IPS-NIHi7 (cell line): ENCODE measurements at regions not wholly inside any gene's neighbourhood (a gene's known extent, or its start where the extent isn't known, plus 50 kb on each side); places are given as distances from the start of the nearest gene placed in this dataset.

Source experiments
- DNase-seq: peaks from one replicate; pipeline ENCODE4 v3.0.0; 2012; ENCODE audit warnings: mixed read lengths; ENCODE audit errors: extremely low spot score

DNA sequence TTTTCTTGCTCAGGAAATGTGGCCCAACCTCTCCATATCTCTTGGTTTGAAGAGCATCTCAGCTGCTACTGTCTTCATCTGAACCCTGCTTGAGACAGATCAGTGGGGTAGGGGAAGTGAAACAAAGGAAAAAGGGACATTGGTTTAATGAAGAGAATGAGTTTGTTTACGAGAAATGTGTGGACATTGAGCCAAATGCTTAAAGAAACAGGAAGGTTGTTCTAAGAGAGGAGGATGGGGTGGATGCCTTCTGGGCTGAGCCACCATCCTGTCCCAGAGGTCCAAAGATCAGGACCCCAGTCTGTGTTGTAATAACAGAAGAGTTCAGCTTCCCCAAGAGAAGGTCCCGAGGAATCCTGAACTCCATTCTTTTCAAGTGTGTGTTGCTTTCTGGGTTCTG, 369.7 kb downstream of the INSC start:
- DNase-seq = no peak

DNA sequence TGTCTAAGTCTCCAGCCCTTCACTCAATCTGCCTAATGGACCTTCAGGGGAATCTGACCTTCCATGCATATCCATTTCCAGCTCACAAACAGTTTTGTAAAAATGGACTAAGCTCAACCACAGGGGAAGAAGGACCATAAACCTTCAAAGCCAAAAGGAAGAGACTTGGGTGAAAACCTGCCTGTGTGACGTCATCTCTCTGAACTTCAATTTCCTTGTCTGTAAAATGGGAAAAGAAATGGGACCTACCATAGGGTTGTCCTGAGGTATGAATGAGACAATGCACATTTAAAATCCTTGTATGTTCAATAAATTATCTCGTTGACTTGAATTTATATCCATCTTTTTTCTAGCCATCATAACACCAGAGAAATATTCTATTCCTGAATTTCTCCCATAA, 370.7 kb downstream of the INSC start:
- DNase-seq = no peak

DNA sequence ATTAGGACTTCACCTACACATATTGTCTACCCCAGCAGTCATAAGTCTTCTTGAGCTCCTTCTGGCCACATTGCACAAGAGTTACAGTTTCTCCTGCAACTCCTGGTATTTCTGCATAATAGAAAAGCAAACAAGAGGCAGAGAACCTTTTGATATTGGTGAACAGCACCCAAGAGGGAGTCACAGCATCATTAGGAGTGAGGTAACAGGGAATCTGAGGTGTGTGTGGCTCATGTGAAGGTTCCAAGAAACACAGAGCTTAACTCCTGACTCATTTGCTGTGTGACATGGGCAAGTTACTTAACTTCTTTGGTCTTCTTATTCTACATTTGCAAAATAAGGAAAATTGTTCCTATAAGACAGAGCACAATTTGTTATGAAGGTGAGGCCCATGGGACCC, 374.6 kb downstream of the INSC start:
- DNase-seq = no peak

DNA sequence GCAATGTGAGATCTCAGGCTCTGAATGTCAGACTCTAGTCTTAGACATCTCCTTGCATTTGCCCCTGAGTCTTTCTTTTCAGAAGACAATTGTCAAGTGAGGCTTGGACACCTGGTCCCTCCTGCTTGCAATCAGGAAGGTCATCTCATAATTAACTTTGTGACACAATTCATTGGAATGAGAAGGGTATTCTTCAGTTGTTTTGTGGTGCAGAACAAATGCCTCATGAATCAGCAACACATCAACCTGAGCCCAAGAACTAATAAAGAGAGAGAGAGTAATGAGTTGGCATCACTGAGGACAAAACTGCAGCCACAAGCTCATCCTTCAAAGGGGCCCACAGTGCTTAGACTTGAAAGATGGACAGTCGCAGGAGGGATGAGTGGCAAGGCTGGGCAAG, 375.8 kb downstream of the INSC start:
- DNase-seq = no peak

DNA sequence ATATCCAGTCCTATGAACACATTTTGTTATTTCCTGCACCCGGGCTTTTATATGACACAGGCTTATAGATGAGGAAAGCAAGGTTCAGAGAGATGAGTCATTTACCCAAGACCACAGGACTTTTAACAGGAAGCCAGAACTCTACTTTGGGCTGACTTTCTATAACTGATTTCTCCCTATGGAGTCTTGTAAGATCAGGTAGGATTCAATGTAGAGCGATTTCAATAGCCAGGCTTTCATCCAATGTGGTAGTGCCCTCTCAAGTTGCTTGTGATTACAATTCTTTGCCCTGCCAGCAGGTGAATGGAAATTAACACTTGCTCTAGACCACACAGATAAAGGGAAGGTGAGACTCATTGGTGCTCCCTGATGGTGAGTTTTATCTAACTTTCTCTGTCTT, 378.3 kb downstream of the INSC start:
- DNase-seq = peak; percentile 32

DNA sequence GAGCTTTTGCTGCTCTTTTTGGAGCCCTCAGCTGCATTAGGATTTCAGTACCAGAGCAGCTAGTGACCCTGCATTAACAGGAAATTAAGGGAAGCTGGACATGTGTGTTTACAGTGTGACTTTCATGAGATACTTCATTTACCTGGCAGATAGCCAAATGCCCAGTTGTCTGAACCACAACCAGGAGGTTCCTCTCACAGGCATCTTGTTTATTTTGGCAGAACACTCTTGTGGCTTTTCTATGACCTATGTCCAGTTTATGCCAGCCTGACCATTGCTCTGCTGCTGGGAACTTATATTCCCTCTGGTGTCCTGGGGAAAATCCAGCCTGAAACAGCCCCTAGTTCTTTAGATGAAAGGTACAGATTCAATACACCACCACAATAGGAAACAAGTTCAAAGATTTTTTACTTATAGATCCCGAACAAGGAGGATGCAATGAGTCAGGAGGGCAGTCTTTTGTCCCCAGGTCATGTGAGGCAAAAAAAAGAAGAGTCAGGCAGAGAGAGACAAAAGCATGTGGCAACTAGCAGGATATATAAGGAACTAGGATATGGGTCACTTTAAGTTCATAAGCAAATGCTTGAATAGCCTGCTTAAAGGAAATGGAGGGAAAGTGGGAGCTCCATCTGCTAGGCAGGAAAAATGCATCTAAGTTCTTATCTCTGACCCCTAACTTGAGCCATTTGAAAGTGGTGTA, 379.3 kb downstream of the INSC start:
- no peak for DNase-seq

DNA sequence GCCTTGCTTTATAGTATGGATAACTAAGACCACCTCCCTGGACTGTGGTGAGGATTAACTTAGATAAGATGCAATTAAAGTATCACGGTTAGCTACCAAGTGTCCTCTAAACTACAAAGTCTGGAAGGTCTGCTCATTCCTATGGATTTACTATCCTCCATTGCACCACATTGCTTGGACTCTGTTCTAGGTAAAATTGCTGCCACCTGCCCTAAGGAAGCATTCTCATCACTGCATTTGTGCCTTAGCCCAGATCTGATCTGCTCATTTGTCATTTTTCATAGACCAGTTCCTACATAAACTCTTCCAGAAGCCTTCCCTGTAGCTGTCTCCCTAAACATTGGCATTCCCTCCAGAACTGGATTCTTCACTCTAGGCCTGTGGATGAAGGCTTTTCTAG, 380.0 kb downstream of the INSC start:
- DNase-seq = no peak

DNA sequence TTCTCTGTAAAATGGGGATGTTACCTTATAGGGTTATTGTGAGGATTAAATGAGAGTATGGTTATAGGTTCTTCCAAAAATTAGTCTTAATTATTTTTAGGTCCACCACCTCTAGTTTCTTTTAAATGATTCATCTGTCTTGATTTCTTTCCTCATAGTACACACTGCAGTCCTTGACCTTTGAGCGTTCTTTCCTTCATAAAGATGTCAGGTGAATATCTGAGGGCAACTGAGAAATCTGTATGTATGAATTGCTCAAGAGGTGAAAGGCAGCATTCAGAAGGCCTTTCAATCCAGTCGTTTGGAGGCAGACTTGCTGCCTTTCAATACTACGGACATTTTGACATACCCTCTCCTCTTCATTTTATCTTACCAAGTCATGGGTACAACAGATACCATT, 380.7 kb downstream of the INSC start:
- DNase-seq = no peak

DNA sequence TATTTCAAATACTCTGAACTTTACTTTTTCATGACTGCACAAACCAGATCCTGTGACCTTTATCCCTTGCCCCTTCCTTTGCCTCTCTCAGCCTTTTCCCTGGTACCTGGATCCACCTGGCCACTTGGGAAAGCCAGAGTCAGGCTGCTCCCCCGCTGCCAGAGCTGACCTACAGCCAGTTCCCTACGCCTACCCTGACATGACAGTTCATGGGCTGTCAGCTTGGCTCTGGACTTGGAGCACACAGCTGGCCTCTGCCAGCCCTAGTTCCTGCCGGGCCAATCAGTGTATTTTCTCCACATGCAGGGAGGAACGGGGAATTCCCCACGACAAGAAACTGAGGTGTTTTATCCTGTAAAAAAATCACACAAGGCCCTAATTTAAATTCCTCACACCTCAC, 382.6 kb downstream of the INSC start:
- peak; percentile 25 for DNase-seq

DNA sequence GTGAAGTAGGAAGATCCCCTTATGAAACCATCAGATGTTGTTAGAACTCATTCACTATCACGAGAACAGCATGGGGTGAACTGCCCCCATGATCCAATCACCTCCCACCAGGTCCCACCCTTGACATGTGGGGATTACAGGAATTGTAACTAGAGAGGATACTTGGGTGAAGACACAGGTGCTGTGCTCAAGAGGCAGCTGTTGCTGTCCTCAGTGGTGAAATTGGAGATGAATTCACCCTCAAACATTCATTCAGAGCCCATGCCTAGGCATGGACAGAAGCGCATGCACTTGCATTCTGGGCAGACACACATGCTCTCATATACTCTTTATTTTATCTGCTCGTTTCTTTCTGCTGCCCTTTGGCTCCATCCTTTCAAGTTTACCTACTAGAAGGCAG, 385.0 kb downstream of the INSC start:
- DNase-seq = no peak

DNA sequence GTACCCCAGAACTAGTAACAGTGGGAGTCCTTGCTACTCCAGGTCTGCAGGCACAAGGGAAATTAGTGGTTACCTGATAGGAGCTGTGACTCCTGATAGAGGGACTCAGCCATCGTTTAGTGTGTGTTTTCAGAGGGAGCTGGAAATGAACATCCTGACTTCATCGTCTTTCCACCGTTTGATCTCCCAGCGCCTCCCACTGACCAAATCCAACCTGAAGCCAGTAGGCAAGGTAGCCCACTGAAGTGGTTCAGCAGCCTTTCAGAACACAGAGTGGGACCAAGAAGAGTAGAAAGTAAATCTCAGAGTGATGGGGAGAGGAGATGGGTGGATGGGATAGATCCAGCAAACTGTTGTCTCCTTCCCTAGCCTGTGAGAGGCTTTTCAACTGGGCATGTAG, 385.9 kb downstream of the INSC start:
- DNase-seq = peak; percentile 21

DNA sequence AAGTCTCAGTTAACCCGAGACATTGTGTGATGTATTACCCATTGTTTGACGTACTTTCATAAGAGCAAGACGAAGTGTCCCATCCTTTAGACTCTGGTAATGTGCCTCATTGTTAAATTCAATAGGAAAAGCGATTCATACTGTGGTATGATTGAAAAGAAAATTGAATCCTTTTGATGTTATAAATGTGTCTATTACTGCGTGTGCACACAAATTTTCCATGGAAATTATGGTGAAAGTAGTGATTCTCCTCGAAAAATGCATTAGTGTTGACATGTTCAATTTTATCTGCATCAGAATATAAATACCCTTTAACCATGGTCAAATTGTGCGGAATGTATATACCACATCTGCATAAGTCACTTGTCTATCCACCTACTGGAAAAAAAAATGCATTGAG, 386.8 kb downstream of the INSC start:
- no peak for DNase-seq

DNA sequence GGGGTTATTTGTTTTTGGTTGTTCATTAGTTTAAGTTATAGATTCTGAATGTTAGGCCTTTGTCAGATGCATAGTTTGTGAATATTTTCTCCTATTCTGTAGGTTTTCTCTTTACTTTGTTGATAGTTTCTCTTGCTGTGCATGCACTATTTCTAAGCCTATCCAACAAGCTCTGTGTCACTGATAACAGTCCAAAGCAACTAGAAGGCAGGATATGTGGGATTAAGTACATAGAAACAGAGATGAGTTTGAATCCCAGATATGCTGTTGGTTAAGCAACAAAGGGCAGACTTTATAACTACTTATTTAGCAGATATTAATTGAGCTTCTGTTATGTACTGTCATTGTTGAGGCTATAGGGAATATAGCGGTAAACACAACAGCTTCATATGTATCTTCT, 390.4 kb downstream of the INSC start:
- DNase-seq = no peak

DNA sequence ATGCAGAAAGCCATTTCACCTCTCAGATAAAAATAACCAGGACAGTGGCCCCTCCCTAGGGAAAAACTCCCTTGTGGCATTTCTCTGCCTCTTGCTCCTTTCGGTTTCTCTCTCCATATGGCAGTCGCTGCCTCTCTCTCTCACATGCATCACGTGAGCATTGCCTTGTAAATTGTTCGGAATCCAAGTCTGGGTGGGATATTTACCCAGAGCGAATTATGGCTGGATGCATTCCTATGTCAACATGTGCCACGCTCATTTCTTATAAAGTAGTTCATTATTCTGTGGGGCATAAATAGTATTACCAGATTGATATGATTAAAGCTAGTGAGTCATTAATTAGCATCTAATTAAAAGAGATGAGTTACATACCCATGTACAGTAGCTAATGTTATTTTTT, 392.9 kb downstream of the INSC start:
- no peak for DNase-seq

DNA sequence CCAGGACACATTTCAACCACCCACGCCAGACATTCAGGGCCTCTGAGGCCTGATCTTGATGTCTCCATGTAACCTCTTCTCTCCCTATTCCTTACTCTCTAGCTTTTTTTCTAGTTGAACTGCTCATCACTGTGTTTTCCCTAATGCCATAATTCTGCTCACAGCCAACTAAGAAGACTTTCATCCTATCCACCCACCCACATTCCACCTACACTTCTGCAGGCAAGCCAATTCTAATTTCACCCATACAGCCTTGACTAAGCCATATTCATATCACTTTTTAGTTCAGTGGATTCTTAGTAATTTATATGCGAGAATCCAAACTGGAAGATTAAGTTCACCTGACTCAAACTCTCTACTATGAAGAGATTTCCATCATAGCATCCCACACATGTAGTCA, 394.4 kb downstream of the INSC start:
- no peak for DNase-seq

DNA sequence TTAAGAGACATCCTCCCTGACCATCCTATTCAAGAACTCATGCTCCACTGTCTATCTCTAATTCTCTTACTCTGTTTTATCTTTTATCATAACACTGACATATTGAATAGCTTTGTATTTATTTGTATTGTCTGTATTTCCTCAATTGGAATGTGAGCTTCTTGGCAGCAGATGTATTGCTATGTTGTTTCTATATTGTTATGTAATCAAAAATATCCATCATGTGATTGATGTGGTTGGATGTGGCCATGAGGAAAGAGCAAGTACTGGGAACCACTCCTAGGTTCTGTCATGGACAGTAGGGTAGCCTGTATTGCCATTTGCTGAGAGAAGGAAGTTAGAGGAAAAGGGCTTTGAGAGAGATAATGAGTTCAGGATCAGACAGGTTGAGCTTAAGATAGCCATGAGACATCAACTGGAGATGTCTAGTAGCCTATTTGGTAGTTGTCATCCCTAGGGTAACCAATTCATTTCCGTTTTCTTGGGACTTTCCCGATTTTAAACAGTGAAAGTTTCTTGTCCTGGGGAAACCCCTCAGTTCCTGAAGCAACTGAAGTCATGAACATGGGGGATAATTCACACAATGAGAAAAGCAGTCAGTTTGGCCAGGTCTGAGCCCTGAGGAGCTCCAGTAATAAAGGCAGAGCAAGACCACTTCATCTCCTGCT, 404.5 kb downstream of the INSC start:
- no peak for DNase-seq

DNA sequence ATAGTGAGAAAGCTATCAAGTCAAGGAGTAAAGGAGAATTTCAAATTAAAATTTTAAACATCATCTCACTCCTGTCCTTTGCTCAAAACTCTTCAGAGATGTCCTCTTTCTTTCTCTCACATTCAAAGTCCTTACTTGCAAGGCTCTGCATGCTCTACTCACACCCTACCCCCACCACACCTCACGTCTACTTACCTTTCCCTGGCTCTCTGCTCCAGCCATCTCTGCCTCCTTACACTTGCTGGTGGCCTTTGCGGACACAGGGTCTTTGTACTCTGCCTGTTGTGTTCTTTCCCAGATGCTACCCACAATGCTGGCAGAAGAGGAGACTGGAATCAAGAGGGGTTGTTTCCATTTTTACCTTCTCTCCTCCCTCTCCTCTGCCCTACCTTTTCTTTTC, 405.2 kb downstream of the INSC start:
- no peak for DNase-seq

DNA sequence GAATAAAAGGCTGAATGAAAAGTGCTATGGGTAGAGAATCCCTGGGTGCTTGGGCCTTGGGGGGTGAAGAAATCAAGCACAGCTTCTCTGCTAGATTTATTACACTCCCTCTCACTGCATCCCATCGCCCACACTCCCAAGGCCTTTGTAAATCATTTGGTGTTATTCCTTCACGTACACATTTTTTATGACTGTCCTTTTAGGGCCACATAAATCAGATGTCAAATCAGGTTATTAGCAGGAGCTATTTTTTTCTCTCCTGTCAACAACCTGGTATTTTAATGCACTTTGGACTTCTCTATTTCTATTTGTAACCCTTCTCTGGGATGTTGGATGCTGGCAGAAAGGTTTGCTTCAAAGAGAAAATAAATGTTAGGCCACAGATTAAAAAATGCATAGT, 408.8 kb downstream of the INSC start:
- DNase-seq = no peak

DNA sequence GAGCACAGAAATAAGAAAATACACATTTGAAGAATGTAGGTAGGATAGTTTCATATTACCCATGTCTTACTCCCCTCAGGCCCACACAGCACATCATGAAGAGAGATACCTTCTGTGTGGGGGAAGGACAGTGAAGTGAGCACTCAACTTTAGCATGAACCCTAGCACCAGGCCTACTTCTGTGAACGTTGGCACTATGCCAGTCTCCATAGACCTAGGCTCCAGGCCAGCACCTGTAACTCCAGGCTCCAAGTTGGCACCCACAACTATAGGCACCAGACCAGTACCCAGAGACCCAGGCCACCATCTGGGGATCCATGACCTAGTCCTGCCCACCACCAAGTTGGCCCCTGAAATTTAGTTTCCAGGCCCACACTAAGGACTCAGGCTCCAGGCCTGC, 410.9 kb downstream of the INSC start:
- no peak for DNase-seq

DNA sequence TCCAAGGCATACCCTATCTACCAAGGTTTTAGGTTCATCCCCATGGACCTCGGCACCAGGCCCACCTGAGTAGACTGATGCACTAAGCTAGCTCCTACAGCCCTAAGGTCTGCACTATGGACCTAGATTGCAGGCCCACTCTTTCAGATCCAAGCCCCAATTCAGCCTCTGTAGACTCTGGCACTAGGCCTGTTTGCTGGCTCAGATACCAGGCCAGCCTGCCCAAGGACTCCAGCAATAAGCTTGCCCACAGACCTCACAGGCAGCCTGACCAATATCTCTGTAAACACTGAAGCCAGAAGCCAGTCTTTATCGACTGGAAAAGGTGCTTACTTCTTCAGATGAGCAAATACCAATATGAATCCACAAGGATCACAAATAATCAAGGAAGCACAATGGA, 411.3 kb downstream of the INSC start:
- DNase-seq = no peak

DNA sequence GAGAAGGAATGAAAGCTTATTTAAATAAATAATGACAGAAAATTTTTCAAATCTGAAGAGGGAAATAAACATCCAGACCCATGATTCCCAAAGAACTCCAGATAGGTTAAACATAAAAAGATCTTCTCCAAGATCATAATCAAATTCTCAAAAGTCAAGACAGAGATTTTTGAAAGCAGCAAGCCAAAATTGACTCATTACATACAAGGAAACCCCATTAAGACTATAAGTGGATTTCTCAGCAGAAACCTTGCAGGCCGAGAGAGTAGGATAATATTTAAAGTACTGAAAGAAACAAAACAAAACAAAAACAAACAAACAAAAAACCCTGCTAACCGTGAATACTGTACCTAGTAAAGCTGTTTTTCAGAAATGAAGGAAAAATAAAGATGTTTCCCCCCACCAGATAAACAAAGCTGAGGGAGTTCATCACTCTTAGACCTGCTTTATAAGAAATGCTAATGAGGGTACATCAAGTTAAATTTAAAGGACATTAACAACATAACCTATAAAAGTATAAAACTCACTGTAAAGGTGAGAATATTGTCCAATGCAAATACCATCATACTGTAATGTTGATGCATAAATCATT, 412.2 kb downstream of the INSC start:
- DNase-seq = no peak

DNA sequence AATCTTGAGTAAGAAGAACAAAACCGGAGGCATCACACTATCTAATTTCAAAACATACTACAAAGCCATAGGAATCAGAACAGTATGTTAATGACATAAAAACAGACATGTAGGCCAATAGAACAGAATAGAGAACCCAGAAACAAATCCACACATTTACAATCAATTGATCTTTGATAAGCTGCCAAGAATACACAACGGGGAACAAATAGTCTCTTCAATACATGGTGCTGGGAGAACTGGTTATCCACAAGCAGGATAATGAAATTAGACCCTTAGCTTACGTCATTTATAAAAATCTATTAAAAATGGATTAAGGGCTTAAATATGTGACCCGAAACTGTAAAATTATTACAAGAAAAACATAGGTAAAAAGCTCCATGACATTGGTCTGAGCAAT, 417.7 kb downstream of the INSC start:
- no peak for DNase-seq

DNA sequence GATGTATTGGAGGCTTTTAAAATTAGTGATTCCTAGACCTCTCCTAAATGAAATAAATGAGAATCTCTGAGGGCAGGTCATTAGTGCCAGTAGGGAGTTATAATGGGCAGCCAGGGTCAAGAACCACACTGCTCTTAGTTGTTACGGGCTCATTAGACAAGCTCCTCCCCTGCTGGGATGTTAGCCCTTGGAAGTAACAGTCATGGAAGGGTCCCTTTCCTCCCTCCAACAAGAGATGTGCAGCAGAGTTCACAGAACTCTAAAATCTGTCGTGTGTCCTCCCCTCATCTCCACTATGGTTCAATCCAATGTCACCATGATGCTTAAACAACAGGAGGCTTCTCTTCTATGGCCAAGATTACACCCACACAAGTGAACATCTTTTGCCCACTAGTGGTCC, 419.5 kb downstream of the INSC start:
- no peak for DNase-seq

DNA sequence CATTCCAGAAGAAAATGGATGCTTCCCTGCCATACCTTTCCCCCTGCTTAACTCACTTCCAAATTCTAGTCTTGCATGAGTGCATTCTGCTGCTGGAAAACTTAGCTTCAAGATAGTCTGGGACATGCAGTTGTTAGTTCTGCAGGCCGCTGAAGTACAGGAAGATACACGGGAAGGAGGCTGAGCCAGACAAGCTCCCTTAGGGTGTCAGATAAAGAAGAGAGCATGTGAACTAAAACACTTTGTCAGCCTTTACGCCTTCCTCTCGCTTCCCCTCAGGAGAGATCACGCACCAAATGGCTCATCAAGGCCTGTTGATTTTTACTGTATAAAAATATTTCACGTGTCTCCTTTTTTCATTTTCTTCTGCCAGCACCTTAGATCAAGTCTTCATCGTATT, 420.7 kb downstream of the INSC start:
- no peak for DNase-seq
